PC-3 (cell line): ENCODE measurements at regions not wholly inside any gene's neighbourhood (a gene's known extent, or its start where the extent isn't known, plus 50 kb on each side); places are given as distances from the start of the nearest gene placed in this dataset.
A peak's percentile ranks its signal among the peaks of the same experiment; 100 is the strongest.

Source experiments
- ATAC-seq: fragments of 200-7000 bp; cut with Tn5 transposase; 2 replicates; pipeline ENCODE4 v1.9.1; 2020; ENCODE audit warnings: mild to moderate bottlenecking, moderate library complexity
- BruUV-seq: library from RNA; stranded (reverse); fragments of 400-500 nt; replicated peaks from 2 replicates; lab custom pipeline; 2021; lab: Mats Ljungman, UMichigan
- CTCF ChIA-PET: fragments of 300-600 bp; sonication (Branson Sonifier 250); formaldehyde crosslinking; loops from one replicate; lab custom pipeline; 2022; ENCODE audit warnings: antibody characterized with exemption; lab: Charles Lee
- POLR2A ChIA-PET: fragments of 300-600 bp; sonication (Branson Sonifier 250); formaldehyde crosslinking; loops from one replicate; lab custom pipeline; 2022; ENCODE audit warnings: antibody characterized with exemption; ENCODE audit not compliant: unreplicated experiment; lab: Charles Lee
- DNase-seq: peaks from one replicate; pipeline ENCODE4 v3.0.0-alpha.2; 2015
- H2AFZ ChIP-seq: fragments of 300-600 bp; sonication (generic); 2 replicates; pipeline ENCODE4 v1.6.0; 2016; ENCODE audit warnings: antibody characterized with exemption, low read length
- H3F3A ChIP-seq: fragments of 300-600 bp; sonication (generic); one replicate; pipeline ENCODE4 v1.6.0; 2017; ENCODE audit warnings: antibody characterized with exemption, low read length, control low read depth, mild to moderate bottlenecking; ENCODE audit not compliant: unreplicated experiment
- H3K27ac ChIP-seq: fragments of 300-600 bp; sonication (generic); 2 replicates; pipeline ENCODE4 v1.5.1; 2016; ENCODE audit warnings: mild to moderate bottlenecking, low read length
- H3K27me3 ChIP-seq: fragments of 300-600 bp; sonication (generic); 2 replicates; pipeline ENCODE4 v1.6.1; 2016; ENCODE audit warnings: low read length, mixed read lengths
- H3K36me3 ChIP-seq: fragments of 300-600 bp; sonication (generic); 2 replicates; pipeline ENCODE4 v1.6.1; 2016; ENCODE audit warnings: low read depth, mixed run types, low read length, mixed read lengths
- H3K4me1 ChIP-seq: fragments of 300-600 bp; sonication (generic); 2 replicates; pipeline ENCODE4 v1.5.1; 2016; ENCODE audit warnings: low read length; ENCODE audit not compliant: insufficient read depth
- H3K4me2 ChIP-seq: fragments of 300-600 bp; sonication (generic); 2 replicates; pipeline ENCODE4 v1.6.0; 2016; ENCODE audit warnings: low read length
- H3K4me3 ChIP-seq: fragments of 300-600 bp; sonication (generic); 2 replicates; pipeline ENCODE4 v1.5.1; 2016; ENCODE audit warnings: mild to moderate bottlenecking, low read length, mixed read lengths
- H3K79me2 ChIP-seq: fragments of 300-600 bp; sonication (generic); 2 replicates; pipeline ENCODE4 v1.6.1; 2017; ENCODE audit warnings: low read length, mixed read lengths
- H3K9ac ChIP-seq: fragments of 300-600 bp; sonication (generic); 2 replicates; pipeline ENCODE4 v1.6.0; 2016; ENCODE audit warnings: mild to moderate bottlenecking, low read length
- H3K9me2 ChIP-seq: fragments of 300-600 bp; sonication (generic); replicated peaks from 2 replicates; pipeline ENCODE4 v1.6.1; 2016; ENCODE audit warnings: mixed run types, low read length, mixed read lengths
- H3K9me3 ChIP-seq: fragments of 300-600 bp; sonication (generic); 2 replicates; pipeline ENCODE4 v1.6.1; 2016; ENCODE audit warnings: low read length, mixed read lengths
- H4K20me1 ChIP-seq: fragments of 300-600 bp; sonication (generic); 2 replicates; pipeline ENCODE4 v1.6.1; 2016; ENCODE audit warnings: low read length, mixed read lengths
- EZH2 ChIP-seq: fragments of 300-600 bp; sonication (generic); IDR thresholded peaks from one replicate; pipeline ENCODE4 v1.6.1; 2017; ENCODE audit warnings: antibody characterized with exemption, mild to moderate bottlenecking, low read length; ENCODE audit not compliant: unreplicated experiment
- EZH2phosphoT487 ChIP-seq: fragments of 300-600 bp; sonication (generic); IDR thresholded peaks from 2 replicates; pipeline ENCODE4 v1.6.1; 2018; ENCODE audit warnings: mild to moderate bottlenecking, antibody characterized with exemption, low read length, borderline replicate concordance
- intact Hi-C: fragments of 100-400 bp; cut with micrococcal nuclease; formaldehyde crosslinking; loops from 2 replicates; pipeline ENCODE4 v1.9.0; 2023
- TF ChIP-seq, protein P1 (sequence below): fragments of 300-600 bp; sonication (generic); conservative IDR thresholded peaks from 2 replicates; pipeline ENCODE4 v1.5.1; 2017; ENCODE audit warnings: antibody characterized with exemption, low read depth, mild to moderate bottlenecking, low read length

DNA sequence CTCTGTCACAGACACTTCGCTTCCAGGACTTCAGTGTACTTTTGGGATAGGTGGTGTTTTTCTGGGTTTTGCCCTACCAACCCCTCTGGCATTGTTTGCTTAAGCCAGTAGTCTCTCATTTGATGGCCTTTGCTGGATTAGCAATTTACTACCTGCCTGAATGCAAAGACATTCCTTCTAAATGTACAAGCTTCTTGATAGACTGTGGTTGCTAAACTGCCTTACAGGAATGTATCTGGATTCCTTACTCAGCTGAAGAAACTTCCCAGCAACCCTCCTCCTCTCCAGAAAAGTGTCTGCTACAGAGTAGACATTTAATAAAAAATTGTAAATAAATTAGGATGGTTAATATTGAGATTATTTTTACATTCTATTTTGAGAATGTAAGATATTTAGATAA lies 1916.7 kb downstream of the EFNA5 start:
- DNase-seq (no peak), ATAC-seq (no peak)
- TF ChIP-seq EZH2phosphoT487 (no peak), EZH2 (no peak)
- no peaks in the 10 kb centered on the region for H3F3A ChIP-seq
- BruUV-seq, result no TSS peak
- no peak overlapping the region for H3K4me2 ChIP-seq
- H4K20me1 ChIP-seq, result no peaks in the 10 kb centered on the region
- no peak overlapping the region for H2AFZ ChIP-seq
- CTCF ChIA-PET, result no interaction called here
- intact Hi-C loops, result no loop called here
- H3K27me3 ChIP-seq, result no peaks in the 10 kb centered on the region
- H3K4me3 ChIP-seq, result no peak overlapping the region
- no peak overlapping the region for H3K27ac ChIP-seq
- POLR2A ChIA-PET, result no interaction called here
- no peaks in the 10 kb centered on the region for H3K4me1 ChIP-seq
- H3K9me2 ChIP-seq, result no peaks in the 10 kb centered on the region
- no peaks in the 10 kb centered on the region for H3K9me3 ChIP-seq
- H3K9ac ChIP-seq, result no peak overlapping the region
- H3K79me2 ChIP-seq, result no peaks in the 10 kb centered on the region
- no peaks in the 10 kb centered on the region for H3K36me3 ChIP-seq

DNA sequence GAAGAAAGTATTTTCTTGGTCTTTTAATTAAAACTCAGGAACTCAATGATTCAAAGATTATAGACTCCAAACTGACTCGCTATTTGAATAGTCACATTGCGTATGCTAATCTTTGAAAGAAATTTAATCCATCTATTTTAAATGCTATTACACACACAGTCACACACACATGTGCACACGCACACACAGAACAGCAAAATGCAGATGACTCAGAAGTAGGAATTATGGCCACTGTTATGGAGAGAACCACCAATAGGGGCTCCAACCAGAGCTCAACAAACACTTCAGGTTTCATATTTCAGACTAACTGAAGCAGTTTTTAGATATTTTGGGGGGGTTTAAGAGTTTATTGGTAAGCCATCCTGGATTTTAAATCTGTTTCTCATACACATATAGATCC lies 1917.9 kb downstream of the EFNA5 start:
- BruUV-seq, result no TSS peak
- TF ChIP-seq EZH2 (no peak), EZH2phosphoT487 (no peak)
- TF ChIP-seq, protein P1, sequence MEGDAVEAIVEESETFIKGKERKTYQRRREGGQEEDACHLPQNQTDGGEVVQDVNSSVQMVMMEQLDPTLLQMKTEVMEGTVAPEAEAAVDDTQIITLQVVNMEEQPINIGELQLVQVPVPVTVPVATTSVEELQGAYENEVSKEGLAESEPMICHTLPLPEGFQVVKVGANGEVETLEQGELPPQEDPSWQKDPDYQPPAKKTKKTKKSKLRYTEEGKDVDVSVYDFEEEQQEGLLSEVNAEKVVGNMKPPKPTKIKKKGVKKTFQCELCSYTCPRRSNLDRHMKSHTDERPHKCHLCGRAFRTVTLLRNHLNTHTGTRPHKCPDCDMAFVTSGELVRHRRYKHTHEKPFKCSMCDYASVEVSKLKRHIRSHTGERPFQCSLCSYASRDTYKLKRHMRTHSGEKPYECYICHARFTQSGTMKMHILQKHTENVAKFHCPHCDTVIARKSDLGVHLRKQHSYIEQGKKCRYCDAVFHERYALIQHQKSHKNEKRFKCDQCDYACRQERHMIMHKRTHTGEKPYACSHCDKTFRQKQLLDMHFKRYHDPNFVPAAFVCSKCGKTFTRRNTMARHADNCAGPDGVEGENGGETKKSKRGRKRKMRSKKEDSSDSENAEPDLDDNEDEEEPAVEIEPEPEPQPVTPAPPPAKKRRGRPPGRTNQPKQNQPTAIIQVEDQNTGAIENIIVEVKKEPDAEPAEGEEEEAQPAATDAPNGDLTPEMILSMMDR, result no peak; the same call in 1 of the 2 replicates
- H2AFZ ChIP-seq, result no peak overlapping the region
- no peaks in the 10 kb centered on the region for H3K36me3 ChIP-seq
- H3K27me3 ChIP-seq, result no peaks in the 10 kb centered on the region
- peak; percentile 40 for DNase-seq
- H4K20me1 ChIP-seq, result no peaks in the 10 kb centered on the region
- H3K79me2 ChIP-seq, result no peaks in the 10 kb centered on the region
- no peak overlapping the region for H3K27ac ChIP-seq
- no peak overlapping the region for H3K4me3 ChIP-seq
- no peaks in the 10 kb centered on the region for H3K4me1 ChIP-seq
- no peaks in the 10 kb centered on the region for H3F3A ChIP-seq
- peak; percentile 27; the same call in 1 of the 2 replicates for ATAC-seq
- H3K9ac ChIP-seq, result no peak overlapping the region
- CTCF ChIA-PET, result no interaction called here
- intact Hi-C loops, result no loop called here
- POLR2A ChIA-PET, result no interaction called here
- no peaks in the 10 kb centered on the region for H3K9me2 ChIP-seq
- no peak overlapping the region for H3K4me2 ChIP-seq
- H3K9me3 ChIP-seq, result no peaks in the 10 kb centered on the region

DNA sequence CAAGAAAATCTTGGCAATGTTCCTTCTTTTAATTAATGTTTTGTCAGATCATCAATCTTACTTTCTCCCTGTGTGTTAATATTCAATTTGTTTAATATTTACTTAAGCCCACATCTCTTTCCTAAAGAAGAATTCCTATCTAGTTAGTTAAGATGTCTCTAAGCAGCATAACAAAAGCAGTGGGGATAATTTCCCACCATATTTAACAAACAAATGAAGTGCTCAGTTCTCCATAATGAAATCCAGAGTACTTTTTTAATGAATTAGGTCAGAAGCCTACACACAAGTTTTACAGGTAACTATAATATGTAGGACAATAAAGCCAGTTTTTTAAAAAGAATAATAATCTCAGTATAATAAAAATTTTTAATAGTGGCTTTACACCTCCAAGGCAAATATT lies 1918.8 kb downstream of the EFNA5 start:
- ChIA-PET POLR2A (interaction anchor here (0.6 kb wide), 1 partner anchor 790 kb away, joined by 4 read pairs; no protein-coding TSS in a partner anchor), CTCF (no interaction called here)
- Histone ChIP-seq H3K36me3 (no peaks in the 10 kb centered on the region), H3K4me2 (no peak overlapping the region), H3K4me1 (no peaks in the 10 kb centered on the region), H3K4me3 (no peak overlapping the region), H3K9me3 (no peaks in the 10 kb centered on the region), H3K9ac (no peak overlapping the region), H3K79me2 (no peaks in the 10 kb centered on the region), H3F3A (no peaks in the 10 kb centered on the region), H3K9me2 (no peaks in the 10 kb centered on the region), H2AFZ (no peak overlapping the region), H3K27ac (no peak overlapping the region), H3K27me3 (no peaks in the 10 kb centered on the region), H4K20me1 (no peaks in the 10 kb centered on the region)
- no peak for DNase-seq
- ATAC-seq, result no peak
- TF ChIP-seq, protein P1, result no peak
- TF ChIP-seq EZH2, result no peak
- no peak for TF ChIP-seq EZH2phosphoT487
- BruUV-seq, result no TSS peak
- intact Hi-C loops, result no loop called here
